ENCODE measurements at regions not wholly inside any gene's neighbourhood (a gene's known extent, or its start where the extent isn't known, plus 50 kb on each side); places are given as distances from the start of the nearest gene placed in this dataset.
A peak's percentile ranks its signal among the peaks of the same experiment; 100 is the strongest.

- FAIRE-seq (no peak), DNase-seq (ENCODE audit: insufficient read length, low spot score) (no peak)
- TF ChIP-seq CTCF (IDR thresholded peaks at IDR 0.05; ENCODE audit: insufficient read depth, missing control alignments): no peak
Measured at GRCh38 chr9:18327121-18327520, 146.8 kb upstream of the ADAMTSL1 start.

- peak; percentile 55 for FAIRE-seq
- no peak for DNase-seq (ENCODE audit: insufficient read length, low spot score)
- no peak for TF ChIP-seq CTCF (IDR thresholded peaks at IDR 0.05; ENCODE audit: insufficient read depth, missing control alignments)
Measured at GRCh38 chr9:18330401-18331309, 143.3 kb upstream of the ADAMTSL1 start.

- no peak for FAIRE-seq
- no peak for TF ChIP-seq CTCF (IDR thresholded peaks at IDR 0.05; ENCODE audit: insufficient read depth, missing control alignments)
Measured at GRCh38 chr9:18331310-18331684, 142.7 kb upstream of the ADAMTSL1 start.

GRCh38 chr9:18331808-18332209, 142.1 kb upstream of the ADAMTSL1 start:
- no peak for FAIRE-seq
- no peak for TF ChIP-seq CTCF (IDR thresholded peaks at IDR 0.05; ENCODE audit: insufficient read depth, missing control alignments)
- DNase-seq (ENCODE audit: insufficient read length, low spot score): no peak

More at GRCh38 chr9:18331310-18331684, 142.7 kb upstream of the ADAMTSL1 start:
- DNase-seq (ENCODE audit: insufficient read length, low spot score): no peak

GRCh38 chr9:18333157-18333556, 140.8 kb upstream of the ADAMTSL1 start:
- DNase-seq (ENCODE audit: insufficient read length, low spot score): no peak
- no peak for FAIRE-seq
- no peak for TF ChIP-seq CTCF (IDR thresholded peaks at IDR 0.05; ENCODE audit: insufficient read depth, missing control alignments)

GRCh38 chr9:18335825-18336224, 138.1 kb upstream of the ADAMTSL1 start:
- TF ChIP-seq CTCF (IDR thresholded peaks at IDR 0.05; ENCODE audit: insufficient read depth, missing control alignments): no peak
- no peak for DNase-seq (ENCODE audit: insufficient read length, low spot score)
- FAIRE-seq: no peak

GRCh38 chr9:18338042-18338441, 135.9 kb upstream of the ADAMTSL1 start:
- FAIRE-seq (no peak), DNase-seq (ENCODE audit: insufficient read length, low spot score) (no peak)
- TF ChIP-seq CTCF (IDR thresholded peaks at IDR 0.05; ENCODE audit: insufficient read depth, missing control alignments): no peak

Data from D721Med (cell line).